ENCODE measurements at regions not wholly inside any gene's neighbourhood (a gene's known extent, or its start where the extent isn't known, plus 50 kb on each side); places are given as distances from the start of the nearest gene placed in this dataset.

DNA sequence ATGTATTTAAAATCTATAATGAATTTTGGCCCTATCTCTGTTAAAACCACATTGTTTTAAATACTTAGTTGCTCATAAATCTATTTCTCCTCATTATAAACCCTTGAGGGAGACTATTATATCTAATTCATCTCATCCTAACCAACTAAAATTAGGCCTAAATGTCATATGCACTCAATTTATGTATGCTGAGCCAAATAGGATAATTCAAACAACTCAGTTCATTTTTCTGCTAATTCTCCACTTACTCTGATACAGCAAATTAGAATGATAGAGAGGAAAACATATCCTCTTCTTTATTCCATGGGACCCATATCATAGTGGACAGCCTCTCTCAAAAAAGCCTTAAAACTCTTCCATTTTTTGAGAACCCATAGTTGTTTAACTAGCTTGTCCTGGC, 80.3 kb upstream of the TET2 start:
- TF ChIP-seq ZNF174 (tag by site-specific recombination; IDR thresholded peaks at IDR 0.05) (no peak), ZNF132 (tag by site-specific recombination; IDR thresholded peaks at IDR 0.05; ENCODE audit: borderline replicate concordance) (no peak), CTCF (tag by site-specific recombination; IDR thresholded peaks at IDR 0.05) (no peak), ZNF391 (tag by site-specific recombination; IDR thresholded peaks at IDR 0.05; ENCODE audit: borderline replicate concordance, low read depth) (no peak)
- TF ChIP-seq, protein P1, sequence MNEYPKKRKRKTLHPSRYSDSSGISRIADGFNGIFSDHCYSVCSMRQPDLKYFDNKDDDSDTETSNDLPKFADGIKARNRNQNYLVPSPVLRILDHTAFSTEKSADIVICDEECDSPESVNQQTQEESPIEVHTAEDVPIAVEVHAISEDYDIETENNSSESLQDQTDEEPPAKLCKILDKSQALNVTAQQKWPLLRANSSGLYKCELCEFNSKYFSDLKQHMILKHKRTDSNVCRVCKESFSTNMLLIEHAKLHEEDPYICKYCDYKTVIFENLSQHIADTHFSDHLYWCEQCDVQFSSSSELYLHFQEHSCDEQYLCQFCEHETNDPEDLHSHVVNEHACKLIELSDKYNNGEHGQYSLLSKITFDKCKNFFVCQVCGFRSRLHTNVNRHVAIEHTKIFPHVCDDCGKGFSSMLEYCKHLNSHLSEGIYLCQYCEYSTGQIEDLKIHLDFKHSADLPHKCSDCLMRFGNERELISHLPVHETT (tag by site-specific recombination; IDR thresholded peaks at IDR 0.05), result no peak

Measured in HEK293 (cell line).